ENCODE measurements at regions not wholly inside any gene's neighbourhood (a gene's known extent, or its start where the extent isn't known, plus 50 kb on each side); places are given as distances from the start of the nearest gene placed in this dataset.
A peak's percentile ranks its signal among the peaks of the same experiment; 100 is the strongest.

DNA sequence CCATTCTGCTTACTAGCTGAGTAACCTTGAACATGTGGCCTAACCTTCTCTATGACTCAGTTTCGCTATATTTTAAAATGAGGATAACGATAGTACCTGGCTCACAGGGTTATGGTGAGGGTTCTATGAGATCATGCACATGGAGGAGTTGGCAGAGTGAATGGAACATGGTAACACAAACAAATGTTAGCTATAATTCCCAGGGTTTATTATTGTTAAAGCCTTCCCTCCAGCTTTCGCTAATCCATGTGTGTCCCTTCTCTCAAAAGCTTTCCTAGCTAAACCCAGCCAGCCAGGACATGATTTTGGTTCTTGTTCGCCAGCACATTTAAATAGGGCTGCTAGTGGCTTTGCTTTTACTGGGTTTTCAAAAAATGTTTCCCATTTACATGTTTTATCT is 361.0 kb upstream of the NFE2L3 start:
- no peak for DNase-seq

GRCh38 chr7:25792586-25792985 is 359.4 kb upstream of the NFE2L3 start:
- DNase-seq = no peak

DNA sequence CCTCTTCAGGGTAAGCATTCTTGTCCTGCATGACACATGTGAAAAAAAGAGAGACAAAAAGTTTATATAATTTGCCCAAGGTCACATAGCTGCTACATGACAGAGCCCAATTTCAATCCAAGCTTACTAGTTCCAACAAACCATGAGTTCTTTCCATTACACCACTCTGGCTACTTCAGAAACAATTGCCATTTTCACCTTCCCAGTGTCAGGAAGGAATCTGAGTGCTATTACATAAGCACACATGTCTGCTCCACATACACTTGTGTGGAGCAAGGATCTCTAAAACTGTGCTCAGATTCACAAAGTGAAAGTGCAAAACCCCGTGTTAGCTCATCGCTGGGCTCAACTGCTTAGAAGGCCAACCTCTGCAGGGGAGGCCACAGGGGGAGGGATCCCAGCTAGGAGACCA is 356.2 kb upstream of the NFE2L3 start:
- no peak for DNase-seq

GRCh38 chr7:25798344-25798743 is 353.7 kb upstream of the NFE2L3 start:
- no peak for DNase-seq

DNA sequence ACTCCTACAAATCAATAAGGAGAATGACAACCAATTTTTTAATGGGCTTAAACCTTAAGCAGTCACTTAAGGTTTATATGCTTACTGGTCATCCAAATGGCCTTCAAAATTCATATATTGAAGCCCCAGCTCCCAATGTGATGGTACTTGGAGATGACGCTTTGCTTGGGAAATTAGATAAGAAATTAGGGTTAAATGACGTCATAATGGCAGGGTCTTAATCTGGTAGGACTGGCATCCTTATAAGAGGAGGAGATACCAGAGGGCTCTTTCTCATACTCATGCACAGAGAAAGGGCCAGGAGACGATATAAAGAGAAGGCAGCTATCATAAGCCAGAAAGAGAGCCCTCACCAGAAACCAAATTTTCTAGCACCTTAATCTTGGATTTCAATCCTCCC is 350.8 kb upstream of the NFE2L3 start:
- no peak for DNase-seq

GRCh38 chr7:25802057-25802456 is 349.9 kb upstream of the NFE2L3 start:
- DNase-seq = no peak

DNA sequence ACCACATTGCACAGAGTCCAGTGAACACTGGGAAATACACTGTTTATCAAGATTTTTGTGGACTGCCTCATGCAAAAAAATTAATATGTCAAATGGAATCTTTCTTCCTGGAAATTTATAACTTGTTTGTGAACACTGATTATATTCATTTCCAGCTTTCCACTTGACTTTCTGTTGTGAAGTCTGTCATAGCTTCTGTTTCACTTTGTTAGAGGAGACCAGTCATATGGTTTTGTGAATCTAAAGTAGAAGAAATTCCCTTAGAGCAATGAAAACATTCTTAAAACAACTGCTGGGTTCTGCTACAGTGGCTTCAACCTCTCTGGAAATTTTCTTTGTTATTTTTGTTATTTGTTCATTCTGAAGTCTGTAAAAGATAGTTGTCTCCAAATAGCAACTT is 349.5 kb upstream of the NFE2L3 start:
- DNase-seq = no peak

DNA sequence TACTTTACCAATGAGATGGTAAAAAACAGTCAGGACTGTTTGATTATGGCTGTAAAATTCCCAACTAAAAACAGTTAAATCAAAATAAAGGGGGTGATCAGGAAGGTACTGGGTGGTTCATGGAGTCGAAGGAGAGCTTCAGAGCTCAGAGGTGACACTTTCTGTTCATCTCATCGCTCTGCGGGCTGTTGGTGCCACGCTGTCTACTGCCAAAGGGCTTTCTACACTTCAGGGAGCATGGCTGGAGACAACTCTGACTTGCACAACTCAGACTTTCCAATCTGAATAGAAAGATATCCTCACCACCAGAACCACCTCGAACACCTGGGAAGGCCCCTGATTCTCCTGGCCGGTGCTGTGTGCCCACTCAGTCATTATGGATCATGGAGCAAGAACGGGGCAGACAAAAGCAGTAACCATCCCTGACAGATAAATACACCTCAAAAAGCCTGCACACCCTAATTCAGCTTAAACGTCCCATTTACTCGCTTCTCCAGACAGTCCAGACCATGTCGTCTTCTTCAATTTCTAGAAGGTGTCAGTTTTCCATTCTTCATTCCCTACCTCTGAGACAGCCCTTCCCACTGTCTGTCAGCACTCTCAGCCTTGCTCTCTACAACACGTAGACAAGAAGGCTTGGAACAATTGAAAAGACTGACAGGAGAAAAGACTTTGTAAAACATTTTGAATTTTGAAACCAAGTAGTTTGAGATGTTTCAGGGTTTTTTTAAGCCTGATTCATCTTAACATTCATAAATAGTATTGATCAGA is 348.7 kb upstream of the NFE2L3 start:
- DNase-seq = no peak

GRCh38 chr7:25804154-25804553 is 347.8 kb upstream of the NFE2L3 start:
- DNase-seq = peak; percentile 27

DNA sequence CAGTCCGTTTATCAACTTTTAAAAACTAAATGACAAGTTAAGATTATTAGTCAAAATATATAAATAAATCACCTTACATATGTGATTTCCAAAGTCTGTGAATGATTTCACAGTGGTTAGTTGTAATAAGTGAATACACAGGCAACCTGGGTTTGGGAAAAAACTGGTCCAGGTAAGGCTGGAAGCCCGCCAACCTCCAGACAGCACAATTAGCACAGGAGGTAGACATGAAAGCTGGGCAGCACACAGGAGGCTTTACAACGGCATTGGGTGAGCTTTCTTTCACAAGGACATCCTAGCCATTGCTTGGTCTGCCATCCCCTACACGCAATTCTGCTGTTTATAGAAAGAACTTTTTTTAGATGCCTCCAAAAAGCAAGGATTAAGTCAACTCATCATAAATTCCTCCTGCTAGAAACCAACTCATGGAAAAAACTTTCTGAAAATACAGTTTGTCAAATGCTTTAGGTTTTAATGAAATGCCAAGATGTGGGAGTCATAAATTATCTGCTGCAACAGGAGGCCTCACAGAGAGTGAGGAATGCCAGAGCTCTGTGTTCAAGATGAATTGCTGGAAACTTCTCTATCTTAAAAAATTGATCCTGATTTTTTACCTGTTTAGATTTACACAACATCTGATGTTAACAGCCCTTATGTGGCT is 346.8 kb upstream of the NFE2L3 start:
- DNase-seq = peak; percentile 75

- DNase-seq = no peak
Measured at GRCh38 chr7:25807086-25807611, 344.8 kb upstream of the NFE2L3 start.

- no peak for DNase-seq
Measured at GRCh38 chr7:25809441-25809840, 342.6 kb upstream of the NFE2L3 start.

DNA sequence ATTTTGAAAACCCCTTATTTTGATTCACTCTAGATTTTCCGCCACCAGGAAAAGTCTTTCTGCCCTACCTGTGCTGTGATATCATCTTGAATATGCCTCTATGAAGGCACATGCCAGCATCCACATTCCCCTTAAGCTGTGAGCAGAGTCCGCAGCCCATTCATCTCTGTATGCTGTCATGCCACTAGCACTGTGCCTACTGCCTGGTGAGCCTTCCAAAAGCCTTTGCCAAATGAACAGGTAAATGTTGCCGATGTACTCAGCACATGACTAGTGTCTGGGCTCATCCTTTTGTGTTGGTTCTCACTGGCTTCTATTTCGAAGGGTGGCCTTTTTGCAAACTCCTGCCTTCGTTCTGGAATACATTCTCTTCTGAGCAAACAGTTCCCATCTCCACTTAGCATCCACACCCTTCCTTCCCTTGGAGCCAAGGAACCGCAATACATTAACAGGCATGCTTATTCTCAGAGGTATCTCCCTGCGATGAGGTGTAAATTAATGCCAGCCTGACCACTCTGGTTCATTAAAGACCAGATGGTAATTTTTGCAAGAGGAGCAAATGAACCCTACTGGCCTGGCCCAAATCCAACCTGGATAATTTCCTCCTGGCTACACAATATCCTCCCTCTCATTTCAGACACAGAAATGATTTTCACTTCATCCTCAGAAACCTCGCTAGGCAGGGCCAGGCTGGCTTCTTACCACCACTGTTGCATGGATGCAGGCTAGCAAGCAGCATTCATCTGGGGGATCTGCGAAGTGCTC is 339.7 kb upstream of the NFE2L3 start:
- peak; percentile 63 for DNase-seq

GRCh38 chr7:25813381-25813780 is 338.6 kb upstream of the NFE2L3 start:
- no peak for DNase-seq

DNA sequence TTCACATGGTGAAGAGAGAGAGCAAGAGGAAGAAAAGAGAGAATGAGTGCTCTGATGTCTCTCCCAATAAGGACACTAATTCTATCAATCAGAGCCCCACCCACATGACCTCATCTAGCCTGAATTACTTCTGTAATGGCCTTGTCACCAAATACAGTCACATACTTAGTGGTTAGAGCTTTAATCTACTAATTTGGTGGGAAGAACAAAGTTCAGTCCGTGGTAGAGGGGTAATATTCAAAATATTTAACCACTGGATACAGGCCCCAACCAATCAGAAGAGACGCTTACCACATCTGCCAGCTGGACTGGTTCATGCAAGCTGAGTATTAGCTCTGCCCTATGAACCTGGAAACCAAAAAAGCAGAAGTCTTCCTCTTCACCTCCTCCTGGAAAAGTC is 336.3 kb upstream of the NFE2L3 start:
- no peak for DNase-seq

DNA sequence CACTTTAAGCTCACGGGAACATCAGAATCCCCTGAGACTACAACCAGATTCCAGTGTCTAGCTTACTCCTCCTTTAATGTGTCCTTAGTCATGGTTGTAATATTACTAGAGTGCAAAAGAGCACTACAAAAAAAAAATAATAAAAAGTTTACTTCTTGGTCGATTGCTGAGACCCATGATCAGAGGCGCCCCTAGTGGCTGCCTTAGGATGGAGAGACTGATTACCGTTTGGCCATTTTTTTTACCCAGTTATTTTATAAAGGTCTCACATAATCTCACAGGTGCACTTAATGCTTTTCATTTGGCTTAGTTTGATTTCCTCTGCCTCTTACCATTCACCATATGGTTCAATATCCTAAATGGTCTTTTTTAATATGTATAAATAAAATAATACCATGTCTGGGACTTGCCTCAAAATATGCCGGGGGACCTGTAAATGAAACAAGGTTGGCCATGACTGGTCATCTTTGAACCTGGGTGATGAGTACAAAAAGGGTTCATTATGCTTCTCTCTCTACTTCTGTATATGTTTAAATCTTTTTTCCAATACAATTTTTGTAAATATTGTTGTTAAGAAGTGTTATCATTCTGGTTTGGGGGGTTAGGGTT is 331.5 kb upstream of the NFE2L3 start:
- DNase-seq = no peak

GRCh38 chr7:25821225-25821624 is 330.8 kb upstream of the NFE2L3 start:
- DNase-seq = no peak

DNA sequence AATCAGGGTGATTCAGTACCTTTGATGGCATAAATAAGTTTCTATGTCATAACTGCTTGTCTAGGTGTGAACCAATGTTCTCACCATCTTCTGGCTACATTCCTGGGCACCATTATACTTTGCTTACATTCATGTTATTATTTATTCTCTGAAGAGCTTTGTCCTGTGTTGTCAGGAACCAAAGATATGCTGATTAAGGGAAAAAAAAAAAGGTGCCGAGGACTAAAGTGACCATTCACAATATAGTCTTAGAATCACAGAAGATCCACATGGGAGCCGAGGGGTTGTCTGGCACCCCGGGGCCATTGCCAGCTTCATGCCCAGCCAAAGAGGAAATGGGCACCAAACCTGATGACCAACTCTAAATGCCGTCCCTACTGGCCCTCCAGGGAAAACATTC is 329.2 kb upstream of the NFE2L3 start:
- no peak for DNase-seq

- DNase-seq = no peak
Measured at GRCh38 chr7:25823571-25823970, 328.4 kb upstream of the NFE2L3 start.

DNA sequence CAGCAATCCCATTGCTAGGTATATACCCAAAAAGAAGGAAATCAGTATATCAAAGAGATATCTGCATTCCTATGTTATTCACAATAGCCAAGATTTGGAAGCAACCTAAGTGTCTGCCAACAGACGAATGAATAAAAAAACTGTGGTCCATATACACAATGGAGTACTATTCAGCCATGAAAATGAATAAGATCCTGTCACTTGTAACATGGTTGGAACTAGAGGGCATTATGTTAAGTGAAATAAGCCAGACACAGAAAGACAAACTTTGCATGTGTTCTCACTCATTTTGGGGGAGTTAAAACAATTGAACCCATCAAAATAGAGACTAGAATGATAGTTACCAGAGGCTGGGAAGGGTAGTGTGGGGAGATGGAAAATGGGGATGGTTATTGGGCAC is 323.5 kb upstream of the NFE2L3 start:
- DNase-seq = no peak

DNA sequence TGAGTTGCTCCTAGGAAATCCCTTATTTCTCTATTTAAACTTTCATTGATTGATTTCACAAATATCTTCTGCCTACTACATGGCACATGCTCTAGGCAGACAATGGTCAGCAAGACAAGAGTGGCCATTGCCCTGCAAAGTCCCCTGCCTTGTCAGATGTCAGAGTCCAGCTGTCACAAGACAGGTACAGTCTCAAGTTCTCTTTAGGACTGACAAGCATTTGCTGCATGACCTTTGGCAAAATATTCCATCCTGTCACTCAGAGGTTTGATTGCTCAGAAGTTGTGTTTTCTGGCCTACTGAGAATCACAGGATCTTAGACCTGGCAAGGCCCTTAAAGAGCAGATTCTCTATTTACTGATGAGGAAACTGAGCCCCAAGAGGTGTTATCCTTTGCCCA is 322.3 kb upstream of the NFE2L3 start:
- DNase-seq = no peak

- no peak for DNase-seq
Measured at GRCh38 chr7:25830215-25830614, 321.8 kb upstream of the NFE2L3 start.

DNA sequence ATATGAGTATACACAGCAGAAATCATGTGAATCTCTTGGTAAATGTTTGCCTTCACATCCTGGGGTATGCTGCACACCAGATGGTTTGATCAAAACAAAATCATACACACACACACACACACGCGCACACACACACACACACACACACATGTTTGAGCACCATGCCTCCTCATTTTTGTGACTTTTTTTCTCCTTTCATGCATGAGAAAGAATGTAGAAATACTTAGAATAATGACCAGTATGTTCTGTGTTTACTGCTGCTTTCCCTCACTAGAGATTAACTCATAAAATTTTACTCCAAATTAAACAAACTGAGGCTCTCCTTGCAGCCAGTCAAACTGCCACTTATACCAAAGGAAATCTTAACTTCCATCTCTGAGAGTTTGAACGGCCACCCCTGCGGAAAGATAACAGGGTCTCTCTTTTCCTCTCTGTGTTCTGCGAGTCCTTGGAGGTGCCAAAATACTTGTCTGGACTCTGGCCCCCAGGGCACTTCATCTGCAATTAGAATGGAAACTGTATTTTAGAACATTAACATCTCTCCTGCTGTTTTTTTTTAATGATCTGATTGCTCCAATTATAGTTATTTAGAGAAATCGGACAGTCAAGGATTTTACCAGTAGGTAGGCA is 320.8 kb upstream of the NFE2L3 start:
- DNase-seq = peak; percentile 56

Data from NCI-H2171 treated with DMSO at 0.1 percent for 48 hours (cell line).